GM21786 (cell line): ENCODE measurements at regions not wholly inside any gene's neighbourhood (a gene's known extent, or its start where the extent isn't known, plus 50 kb on each side); places are given as distances from the start of the nearest gene placed in this dataset.

Experiments
- ATAC-seq: cut with Tn5 transposase; IDR thresholded peaks from one replicate; pipeline ENCODE4 v1.9.1; 2021; ENCODE audit not compliant: unreplicated experiment

DNA sequence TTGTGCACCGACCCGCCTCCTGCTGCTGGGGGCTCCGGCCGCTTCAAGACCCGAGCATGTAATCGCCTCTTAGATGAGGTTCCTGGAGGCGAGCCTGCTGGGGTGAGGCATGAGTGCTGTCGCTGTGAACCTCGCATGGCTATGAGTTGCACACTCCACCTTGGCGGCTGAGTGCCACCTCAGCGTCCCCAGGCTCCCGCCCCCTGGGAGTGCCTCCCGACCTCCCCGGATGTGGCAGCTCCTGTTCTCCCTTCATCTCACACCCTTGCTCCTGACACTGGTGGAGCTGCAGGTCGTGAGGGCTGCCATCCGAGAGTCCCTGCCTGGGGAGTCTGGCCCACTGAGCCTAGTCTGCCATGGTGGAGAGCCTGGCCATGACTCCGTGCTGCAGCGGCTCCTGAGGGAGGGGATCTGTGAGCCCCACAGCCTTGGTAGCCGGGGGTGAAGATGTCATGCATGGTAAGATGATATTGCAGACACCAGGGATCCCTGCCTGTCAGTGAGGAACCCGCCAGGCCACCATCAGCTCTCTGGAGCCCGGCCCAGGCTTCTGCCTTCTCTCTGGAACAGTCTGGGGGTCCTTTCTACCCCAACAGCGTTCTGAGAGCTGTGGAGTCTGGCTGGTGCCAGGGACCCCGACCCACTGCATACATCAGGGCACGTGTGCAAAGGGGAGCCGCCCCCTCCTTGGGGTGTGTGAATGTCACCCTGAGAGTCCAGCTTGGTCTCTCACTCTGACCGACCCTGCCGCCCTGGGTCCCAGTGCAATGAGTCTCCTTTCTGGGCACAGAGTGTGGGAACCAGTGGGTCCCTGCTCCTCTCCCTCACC lies 61.6 kb upstream of the HS6ST1 start:
- no peak for ATAC-seq

DNA sequence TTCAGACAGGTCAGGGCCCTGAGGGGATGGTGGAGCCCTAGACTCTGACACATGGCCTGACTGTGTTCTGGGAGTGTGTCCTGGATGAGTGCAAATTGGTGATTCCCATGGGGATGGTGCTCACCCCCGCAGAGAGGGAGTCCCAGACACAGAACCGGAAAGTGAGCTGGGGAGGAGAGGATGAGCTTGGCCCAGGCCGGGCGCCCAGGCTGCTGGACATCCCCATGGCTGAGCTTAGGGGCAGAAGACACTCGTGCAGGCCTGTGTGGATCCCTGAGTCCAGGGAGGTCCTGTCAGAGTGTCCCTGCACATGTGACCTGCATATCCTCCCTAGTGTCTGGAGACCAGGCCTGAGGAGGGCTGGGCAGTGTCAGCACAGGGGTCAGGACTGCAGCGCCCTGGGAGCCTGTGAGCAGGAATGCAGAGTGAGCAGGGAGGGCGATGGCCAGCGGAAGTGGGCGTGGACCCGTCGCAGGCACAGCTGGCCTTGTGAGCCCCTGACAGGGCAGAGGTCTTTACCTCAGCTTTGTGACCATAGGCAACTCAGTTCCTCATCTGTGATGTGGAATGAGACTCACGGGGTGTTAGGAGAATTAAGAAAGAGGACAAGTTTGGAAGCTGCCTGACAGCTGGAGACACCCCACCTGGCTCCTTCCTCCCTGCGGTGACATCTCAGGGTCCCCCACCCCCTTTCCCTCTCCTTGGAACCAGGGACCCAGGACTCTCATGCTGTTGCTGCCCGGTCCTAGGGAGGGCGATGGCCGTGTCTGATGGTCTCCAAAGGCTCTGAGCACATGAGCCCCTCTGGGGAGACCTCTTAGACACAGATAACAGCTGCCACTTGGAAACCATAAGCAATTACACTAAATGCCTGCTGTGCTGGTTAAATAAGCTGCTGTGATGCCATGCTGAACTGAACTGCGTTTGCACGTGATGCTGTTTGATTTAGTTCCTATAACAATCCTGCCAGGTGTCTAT lies 62.6 kb upstream of the HS6ST1 start:
- no peak for ATAC-seq

DNA sequence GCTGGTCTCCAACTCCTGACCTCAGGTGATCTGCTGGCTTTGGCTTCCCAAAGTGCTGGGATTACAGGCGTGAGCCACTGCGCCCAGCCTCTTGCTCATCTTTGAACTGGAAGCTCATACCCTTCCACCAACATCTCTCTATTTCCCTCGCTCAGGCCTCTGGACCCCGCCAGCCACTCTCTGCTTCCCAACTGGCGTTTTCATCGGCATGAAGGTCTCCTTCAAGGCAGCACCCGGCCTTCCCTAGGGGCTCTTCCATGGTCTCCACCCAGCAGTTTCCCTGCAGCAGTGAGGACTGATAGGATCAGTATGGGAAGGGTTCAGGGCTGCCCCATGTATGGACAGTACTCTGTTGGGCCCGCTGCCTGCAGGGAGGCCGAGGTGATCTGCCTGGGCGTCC lies 65.8 kb upstream of the HS6ST1 start:
- ATAC-seq = no peak

DNA sequence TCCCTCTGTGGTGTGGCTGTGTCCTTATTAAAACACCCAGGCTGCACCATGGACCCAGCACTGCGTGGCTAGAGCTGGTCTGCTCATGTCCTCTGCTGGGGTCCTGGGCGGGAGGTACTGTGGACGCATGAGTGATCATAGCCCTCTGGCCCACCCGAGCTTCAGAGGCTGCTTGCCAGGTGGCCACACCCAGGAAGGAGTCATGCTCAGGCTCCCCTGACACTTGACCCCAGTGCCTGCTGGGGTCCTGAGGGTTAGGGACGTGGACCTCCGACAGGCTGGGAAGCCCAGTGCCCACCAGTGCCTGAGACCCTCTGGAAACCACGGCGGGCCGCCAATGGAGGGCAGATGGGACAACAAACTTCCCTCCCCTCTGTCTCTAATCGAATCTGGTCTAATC lies 66.3 kb upstream of the HS6ST1 start:
- ATAC-seq = no peak

DNA sequence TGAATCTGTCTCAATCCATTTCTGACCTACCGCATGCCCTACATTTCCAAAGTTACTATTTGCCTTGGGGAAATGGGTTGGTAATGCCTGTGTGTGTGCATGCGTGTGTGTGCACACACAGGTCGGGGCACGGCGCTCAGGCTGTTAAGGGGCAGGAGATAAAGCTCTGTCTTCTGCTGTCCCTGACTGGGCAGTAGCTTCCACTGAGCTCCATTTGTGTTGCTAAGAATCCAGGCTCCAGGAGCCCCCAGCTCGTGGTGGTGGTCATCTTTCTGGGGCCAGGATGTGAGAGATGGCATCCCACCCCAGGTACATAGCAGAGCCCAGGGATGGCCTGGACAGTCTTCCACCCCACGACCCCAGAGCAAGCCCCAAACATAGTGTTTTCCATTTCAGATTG lies 66.7 kb upstream of the HS6ST1 start:
- no peak for ATAC-seq

DNA sequence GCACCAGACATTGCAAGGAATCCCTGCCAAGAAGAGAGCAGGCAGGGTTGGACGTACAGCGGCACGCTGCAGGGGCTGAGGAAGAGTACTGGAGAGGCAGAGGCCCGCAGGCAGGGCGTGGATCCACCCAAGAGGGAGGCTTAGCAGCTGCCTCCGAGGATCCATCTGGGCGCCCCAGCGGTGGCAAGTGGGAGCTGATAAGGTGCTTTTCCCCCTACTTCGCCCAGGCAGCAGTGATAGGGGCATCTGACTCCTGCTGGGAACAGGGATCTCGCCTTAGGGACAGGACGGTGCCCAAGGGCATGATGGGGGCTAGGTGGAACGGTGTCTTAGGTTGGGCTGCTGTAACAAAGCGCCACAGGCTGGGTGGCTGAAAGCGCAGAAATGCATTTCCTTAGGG lies 67.4 kb upstream of the HS6ST1 start:
- no peak for ATAC-seq

DNA sequence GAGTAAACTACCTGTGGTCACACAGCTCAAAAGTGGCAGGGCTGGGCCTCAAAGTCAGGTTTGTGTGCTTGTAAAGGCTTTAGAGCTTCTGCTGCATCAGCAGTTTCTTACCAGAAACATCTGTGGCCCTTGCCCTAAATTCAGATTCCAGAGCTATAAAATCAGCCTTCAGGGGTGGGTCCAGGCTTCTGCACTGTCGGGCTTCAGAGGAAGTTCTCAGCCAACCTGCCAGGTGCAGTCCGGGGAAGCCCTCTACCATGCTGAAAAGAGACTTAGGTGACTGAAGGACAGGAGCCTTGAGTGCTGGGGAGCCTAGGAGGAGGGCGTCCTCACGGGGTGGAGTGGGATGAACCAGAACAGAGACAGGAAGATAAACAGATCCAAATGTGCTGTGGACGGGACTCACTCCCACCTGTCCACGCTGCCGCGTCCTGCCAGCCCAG lies 69.9 kb upstream of the HS6ST1 start:
- ATAC-seq = no peak

DNA sequence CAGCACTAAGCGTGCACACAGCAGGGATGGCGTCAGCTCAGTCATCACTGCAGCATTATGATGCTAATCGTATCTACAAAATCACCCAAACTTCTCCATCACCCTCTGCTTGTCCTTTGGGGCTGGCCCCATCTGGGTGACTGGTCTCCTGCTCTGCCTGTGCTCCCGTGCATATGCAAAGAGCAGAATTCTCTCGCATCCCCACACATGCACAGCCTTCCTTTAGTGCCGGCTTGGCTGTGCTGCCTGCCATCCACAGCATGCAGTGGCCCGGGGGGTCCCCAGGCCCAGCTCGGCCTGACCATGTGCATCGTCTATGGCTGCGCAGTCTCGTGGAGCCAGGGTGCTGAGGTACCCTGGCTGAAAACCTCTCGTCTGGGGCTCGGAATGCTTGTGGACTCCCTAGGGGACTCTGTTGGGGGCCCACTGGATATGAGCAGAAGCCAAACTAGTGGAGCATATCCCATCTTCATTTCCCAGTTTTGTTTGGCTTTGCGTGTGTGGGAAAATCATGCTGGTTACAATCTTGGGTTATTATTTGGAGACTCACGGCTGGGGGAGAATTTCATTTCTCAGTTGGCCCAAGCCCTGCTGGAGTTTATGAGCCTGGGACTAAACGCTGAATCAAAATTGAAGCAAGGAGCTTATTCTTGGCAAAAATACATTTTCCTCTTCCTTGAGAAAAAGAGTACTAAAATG lies 70.9 kb upstream of the HS6ST1 start:
- no peak for ATAC-seq

DNA sequence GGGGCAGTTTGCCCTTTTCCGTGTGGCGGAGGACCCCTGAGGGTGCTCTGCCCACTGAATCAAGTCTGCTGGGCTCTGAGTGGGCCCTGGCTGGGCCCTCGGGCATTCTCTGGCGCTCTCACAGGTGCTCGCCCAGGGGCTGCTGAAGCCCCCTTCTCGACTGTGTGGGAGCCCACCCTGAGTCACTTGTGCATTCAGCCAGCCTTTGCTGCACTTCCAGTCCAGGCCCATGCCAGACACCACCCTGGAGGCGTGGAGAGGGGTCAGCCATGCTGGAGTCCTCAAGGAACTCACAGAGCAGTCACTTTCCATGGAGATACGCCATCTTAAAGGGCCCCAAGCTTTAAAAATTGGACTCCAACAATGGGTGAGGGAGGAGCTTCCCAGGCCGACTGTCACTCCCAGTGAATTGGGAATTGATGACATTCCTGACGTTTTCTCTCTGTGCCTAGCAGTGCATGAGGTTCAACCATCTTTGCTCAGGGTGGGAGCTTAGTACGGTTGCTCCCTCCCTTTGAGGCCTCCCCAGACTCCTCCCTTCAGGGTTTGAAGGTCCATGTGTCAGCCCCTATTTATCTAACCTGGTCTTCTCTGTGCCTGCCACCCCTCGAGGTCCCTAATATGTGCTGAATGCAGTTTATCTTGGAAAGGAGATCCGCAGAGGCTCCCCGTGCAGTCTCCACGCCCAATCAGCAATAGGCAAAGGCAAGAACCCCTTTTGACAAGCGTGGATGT lies 71.8 kb upstream of the HS6ST1 start:
- no peak for ATAC-seq

DNA sequence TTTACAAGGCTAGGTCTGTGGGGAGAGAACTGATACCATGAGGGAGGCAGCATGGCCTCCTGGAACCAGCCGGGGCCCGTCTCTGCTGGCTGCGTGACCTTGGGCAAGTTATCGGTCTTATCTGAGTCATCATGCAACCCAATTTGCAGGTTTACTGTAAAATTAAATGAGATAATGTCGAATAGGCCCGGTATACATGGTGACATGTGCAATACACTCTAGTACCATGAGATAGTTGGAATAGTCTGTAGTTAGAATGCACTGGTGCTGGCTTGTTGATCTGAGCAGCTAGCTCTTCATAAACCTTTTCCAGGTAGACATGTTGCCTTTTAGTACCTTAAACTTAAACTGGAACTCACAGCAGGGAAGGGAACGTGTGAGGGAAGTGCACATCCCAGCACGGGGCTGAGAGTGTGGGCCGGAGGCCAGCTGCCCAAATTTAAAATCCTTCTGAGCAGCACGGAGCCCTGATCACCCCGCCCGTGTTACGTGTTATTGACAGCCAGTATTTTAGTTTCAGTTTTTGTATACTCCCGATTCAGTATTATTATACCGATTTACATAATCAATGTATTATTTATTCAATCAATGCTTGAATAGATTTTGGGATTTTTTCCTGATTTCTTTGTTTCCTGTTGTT lies 72.4 kb upstream of the HS6ST1 start:
- no peak for ATAC-seq

DNA sequence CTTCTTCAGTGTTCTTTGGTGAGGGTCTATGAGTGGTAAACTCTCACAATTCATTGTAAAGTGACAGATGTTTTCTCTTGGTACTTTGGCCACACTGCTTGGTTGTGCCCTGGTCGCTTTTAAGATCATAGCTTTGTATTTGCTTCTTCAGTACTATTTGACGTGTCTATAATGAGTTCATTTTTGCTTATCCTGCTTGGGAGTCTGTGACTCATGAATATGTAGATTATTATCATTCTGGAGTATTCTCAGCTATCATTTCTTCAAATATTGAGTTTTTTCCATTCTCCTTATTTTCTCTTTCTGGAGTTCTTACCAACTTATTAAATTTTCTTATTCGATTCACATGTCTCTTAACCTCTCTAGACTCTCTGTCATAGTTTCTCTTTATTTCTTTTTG lies 73.0 kb upstream of the HS6ST1 start:
- no peak for ATAC-seq

DNA sequence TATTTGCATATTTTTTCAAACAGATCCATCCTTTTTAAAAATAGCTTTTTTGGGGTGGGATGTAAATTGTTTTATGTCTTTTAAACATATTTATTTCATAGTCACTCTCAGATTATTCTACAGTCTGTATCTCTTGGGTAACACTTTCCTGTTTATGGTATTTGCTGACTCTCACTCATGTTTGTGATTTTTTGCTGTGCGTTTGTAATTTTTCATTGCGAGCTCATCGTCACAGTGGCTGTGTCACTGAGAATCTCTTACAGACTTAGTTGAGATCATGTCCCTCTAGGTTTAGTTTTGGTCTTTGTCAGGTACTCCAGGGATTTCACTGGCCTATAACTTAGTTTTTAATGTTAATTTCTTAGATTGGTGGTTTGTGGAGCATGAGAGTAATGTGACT lies 73.5 kb upstream of the HS6ST1 start:
- ATAC-seq = no peak

DNA sequence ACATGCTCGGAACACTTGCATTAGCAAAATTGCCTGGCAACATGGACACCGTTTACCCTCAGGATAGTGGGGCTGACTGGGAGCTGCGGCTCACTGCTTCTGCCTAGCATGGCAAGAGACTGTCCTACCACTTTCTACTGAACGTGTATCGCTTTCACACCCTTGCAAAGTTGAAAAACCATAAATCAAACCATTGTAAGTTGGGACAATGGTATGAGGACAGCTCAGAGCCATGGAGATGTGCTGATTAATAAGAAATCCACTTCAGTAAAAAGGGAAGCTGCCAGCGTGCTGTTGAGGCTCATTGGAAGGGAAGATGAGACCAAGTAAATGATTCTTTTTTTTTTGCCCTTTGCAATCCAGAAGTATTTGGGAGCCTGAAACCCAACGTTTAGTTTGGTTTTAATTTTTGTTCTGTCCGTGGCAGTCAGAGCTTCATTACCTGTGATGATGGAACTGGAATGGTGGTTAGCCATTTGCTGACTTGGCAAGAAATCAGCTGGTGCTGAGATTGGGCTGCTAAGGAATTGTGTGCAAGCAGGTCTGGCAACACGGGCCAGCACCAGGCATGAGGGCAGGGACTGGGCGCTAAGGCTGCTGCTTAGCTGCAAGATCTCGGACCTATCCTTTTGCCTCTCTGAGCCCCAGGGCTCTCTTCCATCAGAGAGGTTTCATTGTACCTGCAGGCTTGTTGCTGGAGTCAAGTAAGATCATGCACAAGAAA lies 75.5 kb upstream of the HS6ST1 start:
- ATAC-seq = no peak

DNA sequence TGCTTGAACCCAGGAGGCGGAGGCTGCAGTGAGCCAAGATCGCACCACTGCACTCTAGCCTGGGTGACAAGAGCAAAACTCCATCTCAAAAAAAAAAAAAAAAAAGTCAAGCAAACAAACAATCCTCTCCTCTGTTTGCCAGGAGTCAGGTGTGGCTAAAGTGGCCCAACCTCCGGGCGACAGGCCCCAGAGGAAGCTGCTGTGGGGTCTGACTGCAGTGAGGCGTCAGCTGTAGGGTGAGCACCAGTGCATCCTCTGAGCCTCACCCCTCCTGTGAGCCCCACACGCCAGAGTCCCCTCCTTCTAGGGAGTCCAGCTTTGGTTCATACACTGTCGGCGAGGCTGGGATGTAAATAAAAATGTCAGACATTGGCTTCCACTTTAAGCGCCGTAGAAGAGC lies 76.5 kb upstream of the HS6ST1 start:
- no peak for ATAC-seq

DNA sequence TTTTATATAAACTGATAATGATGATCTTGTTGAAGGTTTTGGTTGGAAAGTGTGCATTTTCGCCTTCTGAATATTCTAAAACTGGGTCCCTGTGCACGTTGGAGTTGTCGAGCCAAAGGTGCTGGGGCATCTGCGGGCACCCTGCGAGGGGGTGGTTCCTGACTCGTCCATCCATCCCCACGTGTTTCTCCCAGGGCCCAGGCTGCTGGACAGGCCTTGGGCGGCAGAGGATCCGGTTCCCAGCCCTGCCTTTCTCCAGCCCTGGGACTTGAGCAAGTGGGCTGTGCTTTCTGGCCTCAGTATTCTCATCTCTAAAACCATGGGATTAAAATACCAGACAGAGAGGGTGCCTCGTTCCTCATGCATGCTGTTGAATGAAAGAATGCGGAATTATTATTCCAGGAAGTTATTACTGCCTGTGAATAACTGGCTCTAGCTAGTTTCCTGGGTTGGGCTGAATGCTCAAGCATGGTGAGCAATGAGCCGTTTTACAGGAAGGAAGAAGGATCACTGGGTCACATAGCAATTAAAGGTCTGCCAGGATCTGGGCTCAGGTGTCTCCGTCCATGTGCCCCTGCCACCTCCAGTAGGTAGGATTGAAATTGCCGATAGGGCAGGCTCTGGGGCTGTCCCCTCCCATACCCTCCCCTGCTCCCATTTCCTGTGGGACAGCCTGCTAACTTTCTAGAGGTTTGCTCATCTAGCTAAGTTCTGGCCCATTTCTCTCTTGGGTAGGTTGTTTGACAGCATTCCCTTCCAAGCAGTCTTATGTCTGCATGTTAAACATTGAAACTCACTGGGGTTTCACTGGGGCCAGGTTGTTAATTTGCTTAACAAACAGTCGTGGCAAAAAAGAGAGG lies 77.2 kb upstream of the HS6ST1 start:
- no peak for ATAC-seq

DNA sequence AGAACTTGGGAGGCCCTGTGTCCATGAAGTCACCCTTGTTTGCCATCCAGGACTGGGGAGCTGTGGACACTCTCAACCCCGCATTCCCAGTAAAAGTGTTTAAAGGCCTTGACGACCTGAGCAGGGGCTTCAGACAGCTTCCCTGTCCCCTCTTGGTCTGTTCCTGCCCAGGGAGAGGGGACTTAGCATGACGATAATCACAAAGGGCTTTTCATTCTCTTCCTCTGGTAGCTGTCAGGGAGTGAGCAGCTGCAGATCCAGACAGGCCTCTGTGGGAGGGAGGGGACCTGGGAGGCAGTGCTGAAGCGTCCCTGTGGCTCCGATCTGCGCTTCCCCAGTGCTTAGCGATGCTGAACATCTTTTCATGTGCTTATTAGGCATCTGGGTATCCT lies 77.8 kb upstream of the HS6ST1 start:
- ATAC-seq = no peak

DNA sequence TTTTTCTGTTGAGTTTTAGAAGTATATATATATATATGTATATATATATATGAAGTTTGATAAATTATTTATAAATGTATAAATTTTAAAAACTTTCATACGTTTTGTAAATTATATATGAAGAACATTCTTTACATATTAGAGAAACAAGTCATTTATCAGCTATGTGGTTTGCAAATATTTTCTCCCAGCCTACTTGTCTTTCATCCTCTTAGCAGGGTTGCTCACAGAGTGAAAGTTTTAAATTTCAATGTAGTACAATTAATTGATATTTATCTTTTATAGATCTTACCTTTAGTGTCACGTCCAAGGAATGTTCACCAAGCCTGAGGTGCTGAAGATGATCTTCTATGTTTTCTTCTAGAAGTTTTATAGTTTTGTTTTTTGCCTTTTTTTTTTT lies 78.3 kb upstream of the HS6ST1 start:
- ATAC-seq = no peak

DNA sequence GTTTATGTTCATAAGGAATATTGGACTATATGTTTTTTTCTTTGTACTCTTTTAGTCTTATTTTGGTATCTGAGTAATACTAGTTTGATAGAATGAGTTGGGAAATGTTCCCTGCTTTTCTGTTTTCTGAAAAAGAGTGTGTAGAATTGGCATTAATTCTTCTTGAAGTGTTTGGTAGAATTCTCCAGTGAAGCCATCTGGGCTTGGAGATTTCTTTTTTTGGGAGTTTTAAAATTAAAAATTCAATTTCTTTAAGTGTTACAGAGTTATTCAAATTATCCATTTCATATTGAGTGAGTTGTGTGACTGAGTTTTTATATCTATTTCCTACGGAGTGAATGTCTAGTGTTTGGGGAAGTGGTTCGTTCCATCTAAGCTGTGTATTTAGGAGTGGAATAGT lies 80.6 kb upstream of the HS6ST1 start:
- ATAC-seq = no peak
